GM19372 (cell line): ENCODE measurements at regions not wholly inside any gene's neighbourhood (a gene's known extent, or its start where the extent isn't known, plus 50 kb on each side); places are given as distances from the start of the nearest gene placed in this dataset.
A peak's percentile ranks its signal among the peaks of the same experiment; 100 is the strongest.

Source experiments
- ATAC-seq: cut with Tn5 transposase; IDR thresholded peaks from one replicate; pipeline ENCODE4 v1.9.1; 2021; ENCODE audit warnings: mild to moderate bottlenecking, low read depth, moderate library complexity; ENCODE audit not compliant: unreplicated experiment

DNA sequence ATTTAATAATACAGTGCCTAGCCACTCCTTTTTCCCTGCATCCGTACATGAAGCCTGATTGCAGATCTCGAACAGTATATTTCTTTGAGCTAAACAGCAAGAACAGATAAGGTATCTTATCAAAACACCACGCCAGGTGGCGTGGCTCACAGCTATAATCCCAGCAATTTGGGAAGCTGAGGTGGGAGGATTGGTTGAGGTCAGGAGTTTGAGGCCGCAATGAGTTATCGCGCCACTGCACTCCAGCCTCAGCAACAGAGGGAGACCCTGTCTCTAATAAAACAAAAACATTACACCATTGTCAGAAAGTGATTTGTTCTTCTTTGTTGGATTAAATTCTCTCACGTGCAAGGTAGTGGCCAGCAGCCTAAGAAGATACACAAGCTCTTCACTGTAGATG, 291.2 kb upstream of the DMRT1 start:
- no peak for ATAC-seq

DNA sequence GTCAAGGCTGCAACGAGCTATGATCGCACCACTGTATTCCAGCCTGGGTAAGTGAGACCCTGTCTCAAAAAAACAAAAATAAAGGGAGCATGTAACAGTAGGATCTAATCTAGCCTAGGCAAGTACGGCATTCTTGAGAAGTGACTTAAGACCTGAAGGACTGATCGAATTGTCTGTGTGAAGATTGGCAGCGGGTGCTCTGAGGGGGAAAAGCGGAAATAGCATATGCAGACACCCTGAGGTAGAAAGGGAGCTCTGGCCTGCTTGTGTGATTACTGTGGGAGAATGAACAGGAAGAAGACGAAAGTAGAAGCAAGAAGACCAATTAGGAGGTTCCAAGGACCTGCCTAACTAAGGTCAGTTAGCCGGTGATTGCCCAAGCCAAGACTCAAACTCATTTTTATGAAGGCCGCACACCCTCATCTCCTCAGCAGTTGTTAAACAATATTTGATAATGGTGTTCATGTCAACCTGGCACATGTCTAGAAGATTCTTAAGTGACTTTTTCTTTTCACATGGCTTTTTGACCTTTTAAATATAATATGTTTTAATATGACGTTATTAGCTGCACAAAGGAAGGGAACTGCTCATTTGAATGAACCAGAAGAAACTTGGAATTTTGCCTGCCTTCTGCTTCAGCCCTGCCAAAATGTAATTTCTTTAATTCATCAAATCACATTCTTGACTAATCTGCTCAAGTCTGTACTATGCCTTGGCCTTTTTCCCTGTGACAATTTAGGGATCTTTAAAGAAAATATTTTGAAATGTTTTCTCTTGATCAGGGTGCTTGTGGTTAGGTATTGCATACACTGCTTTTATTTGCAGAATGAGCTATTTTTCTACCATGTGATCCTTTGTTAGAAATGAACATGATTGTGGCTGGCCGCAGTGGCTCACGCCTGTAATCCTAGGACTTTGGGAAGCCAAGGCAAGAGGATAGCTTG, 289.2 kb upstream of the DMRT1 start:
- ATAC-seq = no peak

DNA sequence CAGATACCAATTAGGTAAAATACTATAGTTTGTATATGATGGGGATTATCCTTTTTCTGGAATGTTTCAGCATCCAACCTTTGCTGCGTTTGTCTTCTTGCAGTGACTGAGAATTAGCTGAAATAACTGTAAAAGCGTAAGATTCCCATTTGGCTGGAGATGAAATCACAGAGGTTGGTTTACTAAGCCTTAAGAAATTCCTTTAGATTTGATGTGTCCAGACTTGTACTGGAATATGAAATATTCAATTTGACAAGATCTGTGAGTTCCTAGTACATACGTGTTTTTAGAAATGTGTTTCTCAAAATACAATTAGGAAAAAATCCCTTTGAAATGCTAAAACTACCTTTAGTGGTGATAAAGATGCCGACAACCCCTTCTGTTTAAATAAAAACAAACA, 286.0 kb upstream of the DMRT1 start:
- ATAC-seq = no peak

DNA sequence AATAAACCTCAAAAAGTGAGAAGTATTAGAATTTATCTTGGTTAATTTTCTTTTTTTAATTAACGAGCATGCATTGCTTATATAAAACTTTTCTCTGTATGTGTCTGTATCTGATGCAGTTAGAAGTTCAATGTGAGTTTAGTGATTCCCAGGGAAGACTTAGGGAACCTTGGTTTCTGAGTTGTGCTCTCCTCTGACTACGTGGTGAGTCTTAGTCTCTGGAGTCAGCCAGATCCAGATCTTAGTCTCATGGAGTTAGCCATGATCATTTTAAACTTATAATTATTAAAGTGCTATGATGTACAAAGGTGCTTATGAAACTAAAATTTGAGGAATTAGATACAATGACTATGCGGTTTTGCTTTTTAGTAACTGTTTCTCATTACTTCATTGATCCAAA, 285.3 kb upstream of the DMRT1 start:
- ATAC-seq = no peak

DNA sequence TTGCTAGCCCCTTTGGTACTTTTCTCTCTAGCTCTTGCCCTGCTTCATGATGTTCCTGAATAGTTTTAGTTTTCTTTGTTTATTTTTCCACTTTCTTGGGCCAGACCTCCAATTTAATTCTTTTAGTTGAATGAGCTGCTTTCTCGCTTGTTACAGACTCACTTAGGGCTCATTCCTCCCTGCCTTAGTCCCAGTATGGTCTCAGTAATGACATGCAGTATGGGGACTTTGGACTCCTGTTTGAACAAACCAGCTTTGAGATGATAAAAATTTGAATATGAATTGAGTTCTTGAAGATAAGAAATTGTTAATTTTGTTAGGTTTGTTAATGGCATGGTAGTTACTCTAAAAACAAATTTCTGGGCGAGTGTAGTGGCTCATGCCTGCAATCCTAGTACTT, 284.8 kb upstream of the DMRT1 start:
- no peak for ATAC-seq

DNA sequence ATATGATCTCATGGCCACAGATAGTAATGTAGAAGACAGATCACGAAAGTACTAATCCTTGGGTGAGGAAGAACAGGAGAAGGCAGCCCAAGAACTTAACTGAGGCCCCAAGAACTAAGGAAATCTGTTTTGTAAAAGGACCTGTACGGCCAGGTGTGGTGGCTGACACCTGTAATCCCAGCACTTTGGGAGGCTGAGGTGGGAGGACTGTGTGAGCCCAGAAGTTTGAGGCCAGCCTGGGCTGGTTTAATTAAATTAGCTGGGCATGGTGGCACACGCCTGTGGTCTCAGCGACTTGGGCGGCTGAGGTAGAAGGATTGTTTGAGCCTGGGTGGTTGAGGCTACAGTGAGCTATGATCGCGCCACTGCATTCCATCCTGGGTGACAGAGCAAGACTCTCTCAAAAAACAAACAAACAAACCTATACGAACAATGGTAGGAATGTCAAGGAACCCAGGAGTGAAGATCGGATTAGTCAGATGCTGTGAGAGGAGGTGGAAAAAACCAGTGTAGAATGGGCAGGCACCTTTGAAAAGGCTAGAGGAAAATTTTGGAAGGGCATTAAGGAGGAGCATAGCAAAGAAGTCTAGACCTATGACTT, 283.8 kb upstream of the DMRT1 start:
- ATAC-seq = no peak

DNA sequence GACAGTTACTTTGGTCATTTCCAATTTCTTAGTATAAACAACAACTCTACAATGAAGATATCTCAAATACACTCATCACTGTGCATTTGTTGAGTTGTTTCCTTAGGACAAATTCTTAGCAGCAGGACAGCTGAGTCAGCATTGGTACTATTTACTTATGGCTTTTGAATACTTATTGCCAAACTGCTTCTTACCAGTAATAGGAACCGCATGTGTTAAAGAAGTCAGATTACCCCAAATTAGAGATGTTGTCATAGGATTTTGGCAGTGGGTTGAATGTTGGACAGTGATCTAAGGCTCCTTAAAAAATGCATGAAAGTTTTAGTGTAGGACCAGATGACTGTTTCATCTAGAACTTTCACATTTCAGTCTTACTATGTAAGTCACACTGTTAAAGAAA, 280.1 kb upstream of the DMRT1 start:
- no peak for ATAC-seq

DNA sequence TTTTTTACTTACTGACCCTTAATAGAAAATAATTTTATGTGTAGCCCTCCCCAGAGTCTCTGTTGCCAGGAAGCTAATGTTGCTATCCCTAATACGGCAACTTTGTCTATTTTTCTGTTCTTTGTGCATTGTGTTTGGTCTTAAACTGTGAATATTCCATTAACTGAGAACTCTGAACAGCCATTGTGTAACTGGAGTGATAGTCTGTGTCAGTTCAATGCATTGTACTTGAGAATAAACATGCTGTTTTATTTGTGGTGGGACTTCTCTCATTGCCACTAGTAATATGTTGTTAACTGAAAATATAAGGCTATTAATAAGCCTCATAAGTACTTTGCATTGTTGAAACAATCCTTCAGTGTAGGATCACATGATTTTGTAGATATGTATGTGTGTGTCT, 278.3 kb upstream of the DMRT1 start:
- no peak for ATAC-seq

DNA sequence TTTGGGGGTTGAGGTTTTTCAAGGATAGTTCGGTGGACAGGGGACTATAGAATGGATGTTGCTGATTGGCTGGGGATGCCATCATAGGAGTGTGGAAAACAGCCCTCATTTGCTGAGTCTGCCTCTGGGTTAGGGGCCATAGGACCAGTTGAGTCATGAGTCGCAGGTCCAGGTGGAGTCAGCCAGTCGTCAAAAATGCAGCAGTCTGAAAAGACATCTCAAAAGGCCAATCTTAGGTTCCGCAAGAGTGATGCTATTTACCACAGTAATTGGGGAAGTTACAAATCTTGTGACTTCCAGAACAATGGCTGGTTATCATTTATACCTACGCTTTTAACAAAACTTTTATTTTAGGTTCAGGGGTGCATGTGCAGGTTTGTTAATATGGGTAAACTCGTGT, 276.0 kb upstream of the DMRT1 start:
- ATAC-seq = no peak

DNA sequence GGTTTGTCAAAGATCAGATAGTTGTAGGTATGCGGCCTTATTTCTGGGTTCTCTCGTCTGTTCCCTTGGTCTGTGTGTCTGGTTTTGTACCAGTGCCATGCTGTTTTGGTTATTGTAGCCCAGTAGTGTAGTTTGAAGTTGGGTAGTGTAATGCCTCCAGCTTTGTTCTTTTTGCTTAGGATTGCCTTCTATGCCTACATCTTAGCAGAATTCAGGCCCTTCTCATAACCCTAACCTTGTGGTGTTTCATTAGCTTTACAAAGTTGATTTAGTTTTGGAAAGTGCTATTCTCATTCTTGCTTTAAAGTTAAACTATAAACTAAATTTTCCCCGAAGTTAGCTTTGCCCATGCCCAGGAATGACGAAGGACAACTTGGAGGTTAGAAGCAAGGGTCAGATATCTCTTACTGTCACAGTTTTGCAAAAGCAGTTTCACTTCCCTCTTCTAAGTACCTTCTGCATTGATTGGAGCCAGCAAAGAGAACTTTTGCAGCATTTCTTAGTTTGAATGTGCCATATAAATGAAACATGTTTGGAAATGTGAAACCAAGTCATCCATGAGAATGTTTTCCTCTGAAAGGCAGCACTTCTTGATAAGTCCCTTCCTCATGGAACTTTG, 274.3 kb upstream of the DMRT1 start:
- peak; percentile 94 for ATAC-seq

DNA sequence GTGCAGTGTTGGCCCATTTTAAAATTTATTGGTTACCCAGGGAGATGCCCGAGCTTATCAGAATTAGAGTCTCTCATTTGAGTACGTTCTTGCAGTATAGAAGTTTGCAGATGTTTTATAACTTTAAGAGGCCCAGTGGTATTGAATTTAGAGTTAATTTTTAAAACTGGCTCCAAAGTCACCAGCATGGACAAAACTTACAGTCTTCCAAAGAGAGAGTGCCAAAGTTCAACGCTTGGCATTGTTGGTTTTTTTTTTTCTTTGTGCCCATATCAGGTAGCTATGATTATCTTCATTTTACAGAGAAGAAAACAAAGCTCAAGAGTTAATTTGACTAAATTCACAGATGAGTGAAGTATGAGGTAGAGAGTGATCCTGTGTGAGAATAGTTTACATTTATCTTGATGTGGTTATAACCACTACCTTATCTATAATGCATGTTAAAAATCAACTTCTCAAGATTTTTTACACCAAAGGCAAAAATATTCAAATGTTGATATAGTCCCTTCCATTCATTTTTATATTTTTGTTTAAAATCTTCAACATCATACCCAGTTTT, 273.7 kb upstream of the DMRT1 start:
- ATAC-seq = no peak

DNA sequence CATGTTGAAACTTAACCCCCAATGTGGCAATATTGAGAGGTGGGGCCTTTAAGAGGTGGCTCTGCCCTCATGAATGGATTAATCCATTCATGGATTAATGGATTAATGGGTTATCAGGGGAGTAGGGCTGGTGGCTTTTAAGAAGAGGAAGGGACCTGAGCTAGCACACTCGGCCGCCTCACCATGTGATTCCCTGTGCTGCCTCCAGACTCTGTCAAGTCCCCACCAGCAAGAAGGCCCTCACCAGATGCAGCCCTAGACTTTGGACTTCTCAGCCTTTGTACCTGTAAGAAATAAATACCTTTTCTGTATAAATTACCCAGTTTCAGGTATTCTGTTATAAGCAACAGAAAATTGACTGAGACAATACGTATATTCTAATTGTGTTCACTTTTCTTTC, 272.2 kb upstream of the DMRT1 start:
- ATAC-seq = no peak

DNA sequence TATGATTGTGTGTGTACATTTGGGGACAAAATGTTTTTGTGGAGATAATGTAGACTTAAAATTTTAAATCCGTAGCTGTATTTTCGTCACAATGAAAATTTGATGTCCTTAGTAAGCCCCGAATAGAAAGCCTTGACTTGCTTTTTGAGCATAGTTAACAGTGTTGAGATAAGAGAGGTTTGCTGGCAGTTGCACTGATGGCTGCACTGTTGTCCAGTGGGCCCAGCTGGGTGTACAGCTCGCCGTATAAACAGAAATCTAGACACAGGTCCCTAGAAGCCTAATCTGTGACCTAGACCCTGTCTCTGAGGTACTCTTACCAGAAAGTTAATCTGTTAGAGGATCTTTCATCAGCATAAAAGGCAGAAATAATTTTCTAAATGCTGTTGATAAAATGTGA, 271.3 kb upstream of the DMRT1 start:
- ATAC-seq = no peak

DNA sequence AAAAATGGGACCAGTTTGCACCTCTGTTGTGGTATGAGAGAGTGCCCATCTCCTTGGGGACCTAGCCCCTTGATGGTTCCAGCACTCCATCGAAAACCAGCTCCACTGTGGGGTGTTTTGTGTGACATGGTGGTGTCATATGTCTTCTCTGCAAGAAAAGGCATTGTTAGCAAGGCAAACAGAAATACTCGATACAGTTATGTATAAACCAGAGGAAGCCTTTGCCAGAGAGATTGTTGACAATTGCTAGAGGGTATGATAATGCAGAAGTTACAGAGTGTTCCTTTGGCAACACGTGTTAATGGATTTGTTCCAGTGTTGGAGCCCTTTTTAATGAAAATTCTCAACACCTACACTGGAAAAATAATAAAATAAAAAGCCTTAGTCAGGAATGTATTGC, 270.4 kb upstream of the DMRT1 start:
- no peak for ATAC-seq

DNA sequence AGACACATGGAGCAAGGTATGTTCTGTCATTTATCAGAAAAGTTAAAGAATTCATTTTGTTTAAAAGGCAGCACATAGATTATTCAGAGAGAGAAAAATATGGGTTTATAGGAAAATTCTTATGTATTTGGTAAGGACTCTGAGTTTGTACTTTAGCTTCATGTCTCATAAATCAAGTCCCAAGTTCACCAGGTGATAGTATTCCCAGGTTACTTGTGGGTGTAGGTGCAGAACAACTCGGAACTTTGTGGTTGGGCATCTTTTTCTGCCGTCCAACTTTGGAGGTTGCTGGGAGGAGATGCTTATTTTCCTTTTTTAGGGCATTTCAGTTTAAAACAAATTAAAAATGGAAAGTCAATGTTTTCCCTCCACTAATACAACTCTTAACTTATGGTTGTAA, 269.8 kb upstream of the DMRT1 start:
- ATAC-seq = no peak

DNA sequence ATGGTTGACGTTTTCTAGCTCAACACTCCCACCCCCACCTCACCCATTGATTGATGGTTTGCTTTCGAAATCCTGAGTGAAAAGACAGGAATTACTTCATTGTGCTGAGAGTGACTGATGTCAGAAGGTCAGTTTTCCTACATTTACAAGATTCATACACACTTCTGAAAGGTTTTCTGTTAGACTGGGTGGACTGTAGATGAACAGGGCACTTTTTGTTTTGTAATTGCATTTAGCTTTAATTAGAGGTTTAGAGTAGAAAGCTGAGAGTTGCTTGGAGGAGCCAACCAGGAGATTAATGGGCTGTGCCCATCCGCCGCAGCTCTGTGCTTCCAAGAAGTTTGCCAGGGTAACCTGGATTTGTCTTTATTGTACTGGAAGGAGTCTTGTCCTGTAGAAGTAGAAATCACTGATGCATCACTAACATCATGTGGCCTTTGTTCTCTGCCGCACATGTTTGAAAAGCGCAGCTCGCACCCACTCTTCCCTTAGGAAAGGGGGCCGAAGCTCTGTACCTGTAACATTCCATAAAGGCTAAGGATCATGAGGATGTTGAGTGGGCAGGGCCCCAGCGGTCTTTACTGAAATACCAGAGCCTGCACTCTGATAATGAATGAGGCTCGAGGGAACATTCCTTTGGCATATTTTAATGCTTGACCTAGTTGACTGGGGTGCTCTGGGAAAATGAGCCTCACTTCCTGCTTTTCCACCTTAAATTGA, 267.6 kb upstream of the DMRT1 start:
- no peak for ATAC-seq

DNA sequence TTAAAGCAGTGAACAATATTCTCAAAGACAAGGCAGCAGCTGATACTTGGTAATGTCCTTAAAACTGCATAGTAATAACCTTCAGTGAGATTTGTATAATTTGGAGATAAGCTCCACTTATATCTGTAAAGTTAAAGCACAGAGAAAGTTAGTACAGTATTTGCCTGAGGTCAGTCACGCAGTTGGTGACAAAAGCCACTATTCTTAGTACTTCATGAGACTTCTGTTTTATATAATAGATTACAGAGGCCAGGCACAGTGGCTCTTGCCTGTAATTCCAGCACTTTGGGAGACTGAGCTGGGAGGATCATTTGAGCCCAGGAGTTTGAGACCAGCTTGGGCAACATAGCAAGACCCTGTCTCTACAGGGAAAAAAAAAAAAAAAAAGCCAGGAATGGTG, 266.4 kb upstream of the DMRT1 start:
- no peak for ATAC-seq

DNA sequence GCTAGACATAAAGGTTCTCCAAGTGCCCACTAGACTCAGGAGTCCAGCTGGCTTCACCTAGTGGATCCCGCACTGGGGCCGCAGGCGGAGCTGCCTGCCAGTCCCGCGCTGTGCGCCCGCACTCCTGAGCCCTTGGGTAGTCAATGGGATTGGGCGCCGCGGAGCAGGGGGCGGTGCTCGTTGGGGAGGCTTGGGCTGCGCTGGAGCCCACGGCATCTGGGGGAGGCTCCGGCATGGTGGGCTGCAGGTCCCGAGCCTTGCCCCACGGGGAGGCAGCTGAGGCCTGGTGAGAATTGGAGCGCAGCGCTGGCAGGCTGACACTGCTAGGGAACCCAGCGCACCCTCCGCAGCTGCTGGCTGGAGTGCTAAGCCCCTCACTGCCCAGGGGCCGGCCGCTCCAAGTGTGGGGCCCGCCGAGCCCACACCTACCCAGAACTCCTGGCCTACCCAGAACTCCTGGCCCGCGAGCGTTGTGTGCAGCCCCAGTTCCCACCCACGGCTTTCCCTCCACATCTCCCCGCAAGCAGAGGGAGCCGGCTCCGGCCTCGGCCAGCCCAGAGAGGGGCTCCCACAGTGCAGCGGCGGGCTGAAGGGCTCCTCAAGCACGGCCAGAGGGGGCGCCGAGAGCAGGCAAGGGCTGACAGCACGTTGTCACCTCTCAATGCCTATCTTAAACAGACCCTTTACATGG, 260.7 kb upstream of the DMRT1 start:
- ATAC-seq = no peak

DNA sequence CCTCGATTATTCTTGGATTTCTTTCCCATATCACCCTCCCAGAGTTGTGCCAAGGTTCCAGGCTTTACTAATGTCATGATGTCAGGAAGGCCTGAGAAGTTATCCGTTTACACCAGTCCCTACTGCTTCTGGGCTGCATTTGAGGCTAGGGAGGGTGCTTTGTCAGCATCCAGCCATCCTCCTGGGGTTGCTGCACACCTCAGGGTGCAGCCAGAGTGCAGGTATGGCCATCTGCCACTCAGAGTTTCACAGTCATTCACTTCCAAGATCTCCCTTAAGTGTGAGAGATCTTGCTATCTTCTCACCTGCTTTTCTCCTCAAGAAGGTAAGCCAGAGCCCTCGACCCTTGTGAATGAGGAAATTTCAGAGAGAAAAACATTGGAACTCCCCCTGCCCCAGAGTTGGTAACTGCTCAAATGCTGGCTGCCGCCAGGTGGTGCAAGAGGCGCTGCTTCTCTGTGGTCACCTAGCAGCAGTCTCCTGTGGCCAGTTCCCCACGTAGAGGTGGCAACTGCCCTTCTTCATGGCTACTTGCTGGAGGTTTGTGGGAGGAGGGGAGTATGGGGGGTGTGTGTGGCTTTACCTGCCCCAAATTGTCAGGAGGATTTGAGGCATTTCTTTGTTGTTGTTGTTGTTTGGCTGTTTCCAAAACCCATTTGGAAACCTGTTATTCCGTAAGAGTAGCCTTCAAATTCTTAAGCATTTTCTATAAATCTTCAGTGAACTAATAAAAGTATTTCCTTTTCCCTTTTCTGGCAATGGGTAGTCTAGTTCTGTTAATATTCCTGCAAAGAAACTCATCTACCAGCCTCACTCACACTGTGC, 259.6 kb upstream of the DMRT1 start:
- no peak for ATAC-seq
